HG02678 (cell line): ENCODE measurements at regions not wholly inside any gene's neighbourhood (a gene's known extent, or its start where the extent isn't known, plus 50 kb on each side); places are given as distances from the start of the nearest gene placed in this dataset.
A peak's percentile ranks its signal among the peaks of the same experiment; 100 is the strongest.

Source experiments
- ATAC-seq: cut with Tn5 transposase; IDR thresholded peaks from one replicate; pipeline ENCODE4 v1.9.1; 2021; ENCODE audit warnings: mild to moderate bottlenecking, moderate library complexity; ENCODE audit not compliant: unreplicated experiment

DNA sequence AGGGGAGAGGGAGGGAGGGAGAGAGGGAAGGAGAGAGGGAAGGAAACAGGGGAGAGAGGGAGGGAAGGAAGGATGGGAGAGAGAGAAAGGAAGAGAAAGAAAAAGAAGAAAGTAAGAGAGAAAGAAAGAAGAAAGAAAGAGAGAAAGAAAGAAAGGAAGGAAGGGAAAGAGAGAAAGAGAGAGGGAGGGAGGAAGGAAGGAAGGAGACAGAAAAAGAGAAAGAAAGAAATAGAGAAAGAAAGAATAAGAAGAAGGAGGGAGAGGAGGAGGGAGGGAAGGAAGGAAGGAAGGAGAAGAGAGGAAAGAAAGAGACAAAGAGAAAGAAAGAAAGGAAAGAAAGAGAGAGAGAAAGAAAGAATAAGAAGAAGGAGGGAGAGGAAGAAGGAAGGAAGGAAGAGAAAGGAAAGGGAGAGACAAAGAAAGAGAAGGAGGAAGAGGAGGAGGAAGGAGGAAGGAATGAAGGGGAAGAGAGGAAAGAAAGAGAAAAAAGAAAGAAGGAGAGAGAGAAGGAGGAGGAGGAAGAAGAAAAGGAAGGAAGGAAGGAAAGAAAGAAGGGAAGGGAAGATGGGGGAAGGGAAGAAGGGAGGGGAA, 189.6 kb downstream of the PARM1 start:
- no peak for ATAC-seq

DNA sequence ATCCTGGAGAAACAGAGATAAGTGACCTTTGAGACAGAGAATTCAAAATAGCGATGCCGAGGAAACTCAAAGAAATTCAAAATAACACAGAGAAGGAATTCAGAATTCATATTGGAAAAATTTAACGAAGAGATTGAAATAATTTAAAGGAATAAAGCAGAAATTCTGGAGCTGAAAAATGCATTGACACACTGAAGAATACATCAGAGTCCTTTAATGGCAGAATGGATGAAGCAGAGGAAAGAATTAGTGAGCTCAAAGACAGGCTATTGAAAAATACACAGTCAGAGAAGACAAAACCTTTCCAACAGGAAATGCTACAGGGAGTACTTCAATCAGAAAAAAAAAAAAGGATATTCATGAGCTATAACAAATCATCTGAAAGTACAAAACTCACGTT, 185.8 kb downstream of the PARM1 start:
- ATAC-seq = no peak

DNA sequence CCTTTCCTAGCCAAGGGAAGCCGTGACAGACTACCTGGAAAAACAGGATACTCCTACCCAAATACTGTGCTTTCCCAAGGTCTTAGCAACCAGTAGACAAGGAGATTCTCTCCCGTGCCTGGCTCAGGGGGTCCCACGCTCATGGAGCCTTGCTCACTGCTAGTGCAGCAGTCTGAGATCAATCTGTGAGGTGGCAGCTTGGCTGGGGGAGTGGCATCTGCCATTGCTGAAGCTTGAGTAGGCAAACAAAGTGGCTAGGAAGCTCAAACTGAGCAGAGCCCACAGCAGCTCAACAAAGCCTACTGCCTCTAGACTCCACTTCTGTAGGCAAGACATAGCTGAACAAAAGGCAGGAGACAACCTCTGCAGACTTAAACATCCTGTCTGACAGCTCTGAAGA, 177.1 kb downstream of the PARM1 start:
- ATAC-seq = no peak

DNA sequence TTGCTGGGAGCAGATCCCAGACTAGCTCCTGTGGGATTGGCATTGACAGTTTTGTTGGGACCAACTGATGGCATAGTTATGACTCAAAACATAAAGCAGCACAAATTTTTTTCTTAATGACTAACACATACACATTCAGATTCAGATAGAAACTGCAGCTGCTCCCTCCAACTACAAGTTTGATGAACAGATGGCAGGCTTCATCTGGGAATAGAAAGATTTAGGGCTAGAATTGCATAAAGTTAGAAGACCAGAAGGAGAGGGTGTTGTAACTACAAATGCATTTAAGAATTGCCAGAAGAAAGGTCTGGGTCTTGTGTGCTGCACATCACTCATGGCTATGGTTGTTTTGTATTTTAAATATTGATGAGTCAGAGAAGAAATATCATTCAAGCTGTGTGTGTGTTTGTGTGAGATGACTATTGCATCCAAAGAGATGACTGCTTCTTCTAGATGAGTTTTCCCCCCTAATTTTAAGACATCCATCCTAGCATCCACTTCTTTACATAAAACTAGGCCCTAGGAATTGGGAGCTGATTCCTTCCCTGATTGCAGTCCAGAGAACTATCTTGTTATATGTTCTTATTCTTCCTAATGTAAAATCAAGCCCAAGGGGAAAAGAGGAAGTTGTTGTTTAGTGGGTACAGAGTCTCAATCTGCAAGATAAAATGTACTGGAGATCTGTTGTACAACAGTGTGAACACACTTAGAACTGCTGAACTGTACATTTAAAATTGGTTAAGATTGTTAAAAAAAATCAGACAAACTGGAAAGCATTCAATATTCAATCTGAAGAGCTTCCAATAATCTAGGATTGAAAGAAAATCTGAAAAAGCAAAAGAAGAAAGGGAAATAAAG, 175.1 kb downstream of the PARM1 start:
- peak; percentile 60 for ATAC-seq

DNA sequence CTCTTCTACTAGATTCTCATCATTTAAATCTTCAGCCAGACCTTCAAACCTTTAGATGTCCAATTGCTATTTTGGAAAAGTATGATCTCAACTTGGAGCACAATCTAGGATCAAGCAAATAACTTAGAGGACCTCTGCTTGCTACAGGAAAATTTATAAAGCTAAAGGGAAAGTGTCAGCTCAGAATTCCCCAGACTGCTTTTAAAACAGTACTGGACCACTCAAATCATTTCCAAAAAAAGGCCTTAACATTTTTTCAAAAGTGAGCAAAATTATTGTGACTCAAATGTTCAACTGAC, 169.8 kb downstream of the PARM1 start:
- no peak for ATAC-seq

DNA sequence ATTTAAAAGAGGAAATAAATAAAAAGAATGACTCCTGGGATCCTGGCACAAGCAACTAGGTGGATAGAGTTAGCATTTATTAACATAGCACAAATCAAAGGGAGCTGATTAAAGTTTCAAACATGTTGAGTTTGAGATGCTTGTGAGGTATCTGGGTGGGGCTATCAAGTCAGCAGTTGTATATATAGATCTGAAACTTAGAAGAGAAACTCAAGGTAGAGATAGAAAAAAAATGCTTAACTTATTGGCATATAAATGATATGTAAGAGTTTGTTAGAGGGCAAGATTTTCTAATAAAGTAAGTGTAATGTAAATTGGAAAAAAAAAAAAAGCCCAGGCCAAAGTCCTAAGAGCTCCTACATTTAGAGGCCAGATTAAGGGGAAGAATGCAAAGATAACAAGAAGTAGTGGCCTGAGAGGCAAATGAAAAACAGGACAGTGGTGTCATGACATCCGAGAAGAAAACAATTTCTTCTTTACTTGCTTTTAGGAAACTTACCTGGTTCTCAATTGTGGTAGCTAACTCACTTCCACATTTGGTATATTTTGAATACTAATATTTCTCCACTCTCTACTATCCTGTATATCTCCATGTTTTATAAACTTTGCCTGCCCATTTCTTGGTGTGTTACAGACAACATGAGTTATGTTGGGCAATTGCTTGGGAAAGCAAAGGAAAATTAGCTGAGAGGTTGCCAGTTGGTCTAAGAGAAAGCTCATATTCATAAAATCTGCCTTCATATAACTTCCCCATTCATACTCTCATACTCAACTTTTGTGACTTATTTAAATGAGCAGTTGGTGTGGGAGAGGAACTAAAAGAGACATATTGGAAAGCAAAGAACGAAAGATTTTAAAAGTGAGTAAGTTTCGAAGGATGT, 169.2 kb downstream of the PARM1 start:
- peak; percentile 41 for ATAC-seq
